ENCODE measurements at regions not wholly inside any gene's neighbourhood (a gene's known extent, or its start where the extent isn't known, plus 50 kb on each side); places are given as distances from the start of the nearest gene placed in this dataset.
A peak's percentile ranks its signal among the peaks of the same experiment; 100 is the strongest.
"Not testable (repeated sequence)": the region's sequence is repeated elsewhere in the genome, so short reads cannot be mapped to it uniquely, and the experiment has no call there.

DNA sequence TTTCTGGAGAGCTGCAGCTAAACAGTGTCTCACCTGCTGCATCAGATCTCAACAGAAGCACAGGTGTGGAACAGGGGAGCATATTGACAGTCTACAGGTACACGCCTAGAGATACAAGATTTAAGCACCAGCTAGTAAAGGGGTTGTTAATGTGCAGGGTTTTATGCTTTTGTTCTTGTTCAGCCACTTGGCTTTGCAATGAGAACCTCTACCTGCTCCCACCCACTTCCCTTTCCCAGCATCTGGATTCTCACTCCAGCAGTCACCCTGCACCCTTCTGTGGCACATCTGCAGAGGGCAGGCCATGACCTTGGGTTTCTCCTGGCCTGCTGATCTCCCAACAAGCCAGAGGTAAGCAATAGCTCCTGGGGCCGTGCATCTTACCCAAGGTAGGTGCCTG, 446.6 kb downstream of the BUD13 start:
- no peak for DNase-seq

DNA sequence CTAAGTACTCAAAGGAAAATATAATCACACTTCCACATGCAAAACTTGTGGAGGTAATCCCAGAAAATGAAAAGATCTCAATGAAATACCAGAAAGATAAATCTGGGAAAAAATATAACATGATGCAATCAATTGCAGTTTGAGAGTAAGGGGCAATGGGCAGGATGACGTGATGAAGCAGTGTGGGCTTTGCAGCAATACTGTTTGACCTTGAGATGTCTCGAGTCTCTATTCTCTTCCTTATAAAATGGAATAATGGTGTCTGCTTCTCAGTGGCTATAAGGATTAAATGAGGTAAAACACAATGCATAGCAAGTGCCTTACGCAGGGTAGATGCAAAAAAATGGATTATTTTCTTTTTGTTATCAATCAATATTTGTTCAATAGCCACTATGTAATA, 447.5 kb downstream of the BUD13 start:
- no peak for DNase-seq

DNA sequence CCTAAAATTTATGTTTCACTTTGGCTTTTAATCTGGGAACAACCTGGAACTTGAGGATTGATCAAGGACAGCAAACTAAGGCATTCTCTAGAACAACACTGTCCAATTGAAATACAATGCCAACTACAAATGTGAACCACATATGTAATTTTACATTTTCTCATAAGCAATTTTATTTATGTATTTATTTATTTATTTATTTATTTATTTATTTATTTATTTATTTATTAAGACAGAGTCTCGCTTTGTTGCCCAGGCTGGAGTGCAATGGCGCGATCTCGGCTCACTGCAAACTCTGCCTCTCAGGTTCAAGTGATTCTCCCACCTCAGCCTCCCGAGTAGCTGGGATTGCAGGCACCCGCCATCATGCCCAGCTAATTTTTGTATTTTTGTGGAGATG, 448.7 kb downstream of the BUD13 start:
- not testable (repeated sequence) for DNase-seq

DNA sequence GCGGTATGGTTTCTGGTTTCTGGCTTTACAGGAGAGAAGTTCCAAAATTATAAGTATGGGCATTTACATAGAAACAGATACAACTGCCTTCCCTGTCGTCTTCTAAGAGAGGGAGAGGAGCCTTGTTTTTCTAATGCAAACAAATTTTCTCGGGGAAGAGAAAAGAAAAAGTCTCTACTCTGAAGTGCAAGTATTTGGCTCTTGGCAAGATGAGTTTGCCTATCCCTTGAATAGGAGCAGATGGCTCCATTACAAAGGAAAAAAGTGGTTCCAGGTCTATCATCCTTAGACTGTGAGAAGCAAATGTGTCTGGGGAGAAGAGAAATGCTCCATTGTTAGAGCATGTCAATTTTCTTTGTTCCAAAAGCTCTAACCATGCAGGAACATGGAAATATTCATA, 455.6 kb downstream of the BUD13 start:
- DNase-seq: no peak

DNA sequence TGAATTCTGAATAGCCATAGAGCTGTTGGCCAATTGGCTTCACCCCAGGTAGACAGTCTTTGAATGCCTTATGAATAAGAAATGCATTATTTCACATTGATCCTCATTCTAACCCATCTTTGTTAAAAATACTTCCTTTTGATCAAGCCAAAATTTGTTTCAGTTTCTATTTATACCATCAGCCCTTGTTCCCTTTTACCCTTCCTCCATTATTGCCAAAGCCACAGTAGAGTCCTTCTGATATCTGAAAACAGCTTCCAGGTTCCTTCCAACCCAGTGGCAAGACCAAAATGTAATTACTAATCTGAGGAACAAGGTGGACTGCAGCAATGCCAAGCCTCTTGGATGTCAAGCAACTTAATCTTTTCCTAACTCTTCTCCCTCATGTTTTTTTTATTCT, 458.8 kb downstream of the BUD13 start:
- peak; percentile 40 for DNase-seq

DNA sequence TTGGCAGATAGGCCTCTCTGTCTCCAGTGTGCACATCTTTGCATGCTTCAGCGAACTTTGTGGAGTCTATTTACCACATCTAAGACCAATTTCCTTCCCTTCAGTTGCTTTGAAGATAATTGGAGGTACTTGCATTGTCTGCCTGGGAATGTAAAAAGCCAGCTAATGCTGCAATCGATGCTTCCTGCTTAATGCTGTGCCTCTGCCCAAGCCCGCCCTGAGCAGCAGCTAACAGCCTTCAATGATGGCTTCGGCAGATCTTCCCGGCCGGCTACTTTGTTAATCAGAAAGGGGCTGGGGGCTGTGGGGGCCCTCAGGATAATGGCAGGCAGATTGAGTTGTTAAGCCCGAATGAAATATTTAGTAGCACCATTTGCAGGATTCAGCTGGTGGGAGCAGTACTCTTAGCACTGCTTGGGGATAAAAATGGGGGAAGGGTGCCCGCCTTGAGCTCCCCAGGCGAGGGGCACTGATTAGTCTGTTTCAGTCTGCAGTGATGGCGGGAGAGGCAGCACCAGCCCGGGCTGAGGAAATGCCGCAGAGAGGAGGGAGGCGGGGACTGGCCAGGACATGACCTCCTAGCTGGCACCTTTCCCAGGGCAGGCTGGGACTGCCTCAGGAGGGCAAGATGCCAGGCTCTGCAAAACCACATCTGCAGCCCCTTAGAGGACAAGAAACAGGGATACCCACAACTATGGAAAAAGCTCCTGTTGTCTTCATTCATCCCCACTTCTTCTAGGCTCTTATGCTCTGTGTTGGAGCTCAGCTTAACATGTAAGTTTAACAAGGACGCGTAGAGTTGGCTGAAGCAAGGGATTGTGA, 460.0 kb downstream of the BUD13 start:
- peak; percentile 11 for DNase-seq

DNA sequence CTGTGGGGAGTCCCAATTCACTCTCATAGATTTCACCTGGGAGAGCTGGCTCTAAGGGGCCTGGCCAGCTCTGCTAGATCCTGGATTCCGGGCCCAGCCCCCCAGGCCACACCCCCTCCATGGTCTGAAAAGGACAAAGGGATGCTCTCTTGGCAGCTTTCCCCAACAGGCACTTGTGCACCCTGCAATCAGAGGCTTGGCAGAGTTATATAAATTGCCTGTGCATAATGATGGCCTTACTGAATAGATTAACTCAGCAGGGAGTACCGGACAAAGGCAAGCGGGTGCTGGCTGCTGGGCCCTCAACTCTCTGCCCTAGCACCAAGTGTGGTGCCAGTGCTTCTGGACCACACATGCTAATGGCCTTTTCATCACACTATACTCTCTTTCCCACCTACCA, 461.6 kb downstream of the BUD13 start:
- no peak for DNase-seq

DNA sequence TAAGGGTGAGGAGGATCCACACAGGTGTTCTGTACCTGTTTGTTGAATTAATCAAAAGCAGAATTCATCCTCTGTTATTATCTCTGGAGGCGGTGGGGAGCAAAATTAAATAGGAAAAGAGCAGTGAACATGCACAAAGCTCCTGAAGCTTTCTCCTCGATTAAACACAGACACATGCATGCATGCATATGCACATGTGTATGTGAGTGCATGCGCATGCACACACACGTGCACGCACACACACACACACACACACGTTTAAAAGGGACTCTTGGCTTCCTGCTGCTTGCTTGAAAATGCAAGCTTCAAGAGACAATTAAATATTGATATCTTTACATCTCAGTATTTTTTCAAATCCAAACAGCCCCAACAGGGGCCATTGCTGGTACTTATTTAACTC, 462.1 kb downstream of the BUD13 start:
- DNase-seq: no peak

DNA sequence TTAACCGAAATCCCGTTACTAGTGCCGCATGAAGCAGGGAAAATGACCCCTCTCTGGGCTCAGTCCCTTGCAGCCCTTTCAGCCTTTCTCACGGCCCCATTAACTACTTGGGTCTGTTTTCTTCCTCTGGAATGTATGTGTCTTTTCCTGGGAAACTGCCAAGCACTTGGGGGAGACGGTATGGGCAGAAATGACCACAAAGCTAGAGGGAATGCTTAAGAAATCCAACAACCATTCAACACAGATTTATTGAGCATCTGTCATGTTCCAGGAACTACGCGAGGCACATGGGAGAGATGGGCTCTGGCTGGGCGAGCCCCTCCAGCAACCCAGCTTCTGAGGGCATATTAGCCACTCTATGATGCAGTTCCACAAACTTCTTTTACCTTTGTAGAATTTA, 462.6 kb downstream of the BUD13 start:
- no peak for DNase-seq

DNA sequence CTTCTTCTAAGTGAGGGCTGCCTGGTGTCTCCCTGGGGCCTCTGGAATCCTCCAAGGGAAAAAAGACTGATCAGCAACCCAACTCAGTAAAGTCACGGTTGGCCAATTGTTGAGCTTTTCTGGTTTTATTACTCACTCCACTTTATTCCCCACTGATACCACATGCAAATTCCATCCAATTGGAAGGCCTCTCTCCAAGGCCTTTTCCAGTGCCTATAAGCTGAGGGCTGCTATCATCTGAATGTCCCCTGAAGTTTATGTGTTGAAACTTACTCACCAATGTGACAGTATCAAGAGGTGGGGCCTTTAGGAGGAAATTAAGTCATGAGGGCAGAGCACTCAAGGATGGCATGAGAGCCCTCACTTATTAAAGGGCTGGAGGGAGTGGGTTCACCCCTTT, 463.3 kb downstream of the BUD13 start:
- no peak for DNase-seq

DNA sequence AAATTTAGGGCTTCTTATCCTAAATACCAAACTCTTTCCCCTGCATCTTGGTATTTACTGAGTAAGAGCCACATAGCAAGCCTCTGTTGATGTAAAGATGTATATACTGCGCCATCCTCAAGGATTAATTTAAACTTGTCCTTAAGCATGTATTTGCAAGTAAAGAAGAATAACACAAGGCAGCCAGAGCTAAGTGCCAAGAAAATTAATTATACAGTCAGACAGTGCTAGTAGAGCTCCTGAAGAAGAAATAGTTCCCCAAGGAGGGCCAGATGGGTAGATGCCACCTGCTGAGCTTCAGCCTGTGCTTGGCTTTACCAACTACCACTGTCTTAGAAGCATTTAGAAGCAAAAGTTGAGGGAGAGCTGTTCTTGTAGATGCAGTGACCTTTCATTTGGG, 470.0 kb downstream of the BUD13 start:
- DNase-seq: no peak

DNA sequence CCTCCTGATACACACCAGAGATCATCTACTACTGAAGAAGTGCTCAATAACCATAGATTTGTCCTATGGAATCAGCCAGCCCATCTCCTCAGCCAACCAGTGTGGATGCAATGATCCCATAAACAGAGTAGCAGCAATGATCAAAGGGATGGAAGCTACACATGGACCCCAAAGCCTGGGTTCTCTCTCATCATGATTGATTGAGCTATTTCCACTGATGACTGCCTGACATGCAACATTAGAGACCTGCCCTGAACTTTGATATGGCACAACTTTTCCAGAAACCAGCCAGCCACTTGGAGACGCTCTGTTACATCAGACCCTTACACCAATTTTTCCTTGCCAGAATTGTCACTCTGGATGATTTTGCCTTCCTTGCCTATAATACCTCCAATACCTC, 471.6 kb downstream of the BUD13 start:
- no peak for DNase-seq

DNA sequence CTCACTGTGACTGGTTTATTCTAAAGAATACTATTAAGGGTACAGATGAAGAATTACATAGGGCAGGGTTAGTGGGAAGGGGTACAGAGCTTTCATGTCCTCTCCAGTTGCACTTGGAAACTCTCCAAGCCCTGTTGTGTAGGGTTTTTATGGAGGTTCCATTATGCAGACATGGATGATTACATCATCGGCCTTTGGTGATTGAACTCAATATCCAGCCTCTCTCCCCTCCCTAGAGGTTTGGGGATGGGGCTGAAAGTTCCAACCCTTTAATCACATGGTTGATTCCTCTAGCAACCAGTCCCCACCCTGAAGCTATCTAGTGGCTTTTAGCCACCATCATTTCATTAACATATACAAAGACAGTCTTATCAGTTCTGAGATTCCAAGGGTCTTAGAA, 472.6 kb downstream of the BUD13 start:
- no peak for DNase-seq

DNA sequence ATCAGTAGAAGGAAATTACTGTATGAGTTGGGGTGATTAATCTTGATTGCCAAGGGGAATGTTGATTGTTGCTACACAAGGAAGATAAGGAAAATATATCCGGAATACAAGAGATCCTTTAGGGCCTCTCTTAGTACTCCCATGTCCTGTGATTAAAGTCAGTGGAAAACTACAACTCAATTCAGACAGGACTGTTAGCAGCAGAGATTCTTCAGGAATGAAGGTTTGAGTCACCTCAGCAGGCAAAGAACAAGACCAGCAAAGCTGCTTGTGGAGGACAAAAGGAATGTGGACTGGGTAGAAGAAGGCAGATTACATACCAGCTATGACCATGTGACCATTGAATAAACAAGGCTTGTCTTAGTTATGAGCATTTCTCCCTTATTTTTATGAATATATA, 478.2 kb downstream of the BUD13 start:
- DNase-seq: no peak

DNA sequence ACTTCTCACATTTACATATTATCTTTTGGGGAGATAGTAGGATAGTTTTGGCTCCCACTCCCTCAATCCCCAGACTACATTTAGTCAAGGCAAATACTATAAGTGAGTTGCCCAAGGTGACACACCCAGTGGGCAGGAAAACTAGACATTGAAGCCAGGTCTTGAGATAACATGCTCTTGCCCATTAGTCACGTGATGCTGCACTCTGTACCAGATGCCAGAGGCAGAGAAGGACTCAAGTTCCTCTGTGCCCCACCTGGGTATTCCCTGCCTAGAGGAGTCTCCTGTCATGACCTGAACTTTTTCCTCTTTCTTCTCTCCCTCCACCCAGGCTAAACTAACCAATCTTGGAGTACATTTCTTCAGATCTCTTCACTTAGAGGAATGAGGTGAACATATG, 484.9 kb downstream of the BUD13 start:
- DNase-seq: no peak

DNA sequence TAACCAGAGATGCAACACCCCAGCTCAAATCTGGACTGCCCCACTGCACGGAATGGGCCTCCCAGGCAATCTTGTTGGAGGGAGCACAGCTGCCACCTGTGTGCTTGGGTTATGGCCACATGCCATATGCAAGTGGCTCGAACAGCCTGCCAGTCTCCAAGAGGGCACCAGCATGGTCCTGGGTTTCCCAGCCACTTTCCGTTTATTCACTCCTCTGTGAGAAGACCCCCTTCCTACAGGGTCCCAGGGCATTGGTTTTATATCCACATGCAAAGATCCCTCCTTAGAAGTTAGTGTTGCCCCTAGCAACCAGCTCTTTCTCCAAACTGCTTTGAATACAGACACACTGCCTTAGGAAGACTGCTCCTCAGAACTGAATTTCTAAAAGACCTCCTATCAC, 487.8 kb downstream of the BUD13 start:
- no peak for DNase-seq

DNA sequence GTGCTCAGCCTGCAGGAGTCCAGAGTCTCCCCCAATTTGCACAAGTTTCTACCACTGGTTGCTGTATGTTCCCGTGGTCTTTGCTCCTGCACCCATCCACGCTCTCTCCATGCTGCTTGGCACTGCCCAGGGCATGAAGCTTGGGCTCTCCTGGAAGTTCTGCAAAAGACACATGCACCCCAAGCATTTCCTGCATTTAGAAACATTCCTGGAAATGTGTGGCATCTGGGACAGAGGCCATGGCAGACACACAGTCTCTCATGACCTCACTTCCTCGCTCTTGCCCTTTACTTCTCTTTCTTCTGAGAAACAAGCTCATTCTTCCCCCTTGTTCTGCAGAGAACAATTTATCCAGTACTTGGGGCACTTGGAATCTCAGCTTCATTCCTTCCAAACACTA, 489.5 kb downstream of the BUD13 start:
- no peak for DNase-seq

DNA sequence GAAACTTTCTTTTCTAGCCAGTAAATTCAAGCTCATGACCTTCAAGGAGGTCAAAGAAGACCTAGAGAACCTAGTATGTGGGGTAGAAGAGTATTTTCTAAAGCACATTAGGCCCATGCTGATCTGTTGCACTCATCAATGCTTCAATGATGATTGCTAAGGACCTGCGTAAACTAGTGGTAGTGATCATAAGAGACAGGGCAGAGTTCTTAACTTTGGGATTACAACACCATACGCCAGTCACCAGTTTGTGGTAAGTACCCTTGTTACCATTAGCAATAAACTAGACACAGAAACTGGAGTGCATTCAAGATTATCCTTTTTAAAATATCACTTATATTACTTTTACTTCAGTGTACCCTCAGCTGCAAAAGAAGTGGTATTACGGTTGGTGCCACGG, 490.3 kb downstream of the BUD13 start:
- DNase-seq: no peak

DNA sequence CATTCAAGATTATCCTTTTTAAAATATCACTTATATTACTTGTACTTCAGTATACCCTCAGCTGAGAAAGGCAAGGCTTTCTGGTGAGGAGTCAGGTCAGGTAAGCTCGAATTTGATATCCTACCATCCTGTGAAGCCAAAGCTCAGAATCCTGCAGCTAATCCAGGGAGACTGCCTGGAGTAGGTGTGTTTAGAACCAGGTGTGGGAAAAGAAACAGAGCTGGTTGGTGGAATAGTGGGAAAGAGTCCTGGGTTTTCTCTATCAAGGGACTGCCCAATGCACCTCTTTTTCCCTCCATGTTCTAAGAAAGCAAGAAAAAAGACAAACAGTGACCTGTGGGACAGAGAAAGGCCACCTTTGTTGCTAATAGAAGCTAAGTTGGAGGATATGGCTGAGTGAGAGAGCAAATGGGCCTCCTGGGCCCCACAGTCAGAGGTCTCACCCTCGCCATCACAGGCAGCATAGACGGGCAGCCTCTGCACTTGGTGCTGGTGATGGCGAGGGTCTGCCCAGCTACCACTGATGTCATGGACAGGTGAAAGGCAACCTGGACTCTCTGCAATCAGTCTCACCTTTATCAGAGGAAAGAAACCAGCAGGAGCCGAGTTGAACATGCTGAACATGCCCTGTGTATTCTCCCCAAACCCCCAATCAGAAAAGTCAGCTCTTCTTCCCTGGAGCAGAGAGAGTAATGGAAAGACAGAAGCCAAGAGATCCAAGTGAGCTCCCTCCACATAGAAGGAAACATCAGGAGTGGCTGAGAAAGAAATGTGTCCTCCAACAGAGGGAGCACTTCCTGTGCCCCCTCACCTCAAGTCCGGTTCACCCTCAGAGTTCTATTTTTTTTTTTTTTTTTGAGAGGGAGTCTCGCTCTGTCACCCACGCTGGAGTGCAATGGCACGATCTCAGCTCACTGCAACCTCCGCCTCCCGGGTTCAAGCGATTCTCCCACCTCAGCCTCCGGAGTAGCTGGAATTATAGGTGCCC, 491.3 kb downstream of the BUD13 start:
- no peak for DNase-seq

DNA sequence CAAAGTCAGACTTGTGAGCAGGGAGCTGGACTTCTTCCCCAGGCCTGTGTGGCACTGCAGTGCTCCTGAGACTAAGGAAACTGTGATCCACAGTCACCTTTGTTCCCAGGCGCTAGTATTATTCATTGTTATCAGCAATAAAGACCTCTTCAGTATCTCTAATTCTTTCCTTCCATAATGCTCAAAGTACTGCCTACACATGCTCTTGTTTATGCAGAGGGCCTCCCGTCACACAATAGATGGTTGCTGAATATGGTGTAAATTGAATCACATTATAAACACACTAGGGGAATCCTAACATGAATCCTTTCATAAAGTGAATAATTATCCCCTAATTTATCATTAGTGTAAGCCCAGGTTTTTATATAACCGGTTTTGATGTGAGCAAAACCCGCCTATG, 493.3 kb downstream of the BUD13 start:
- no peak for DNase-seq

DNA sequence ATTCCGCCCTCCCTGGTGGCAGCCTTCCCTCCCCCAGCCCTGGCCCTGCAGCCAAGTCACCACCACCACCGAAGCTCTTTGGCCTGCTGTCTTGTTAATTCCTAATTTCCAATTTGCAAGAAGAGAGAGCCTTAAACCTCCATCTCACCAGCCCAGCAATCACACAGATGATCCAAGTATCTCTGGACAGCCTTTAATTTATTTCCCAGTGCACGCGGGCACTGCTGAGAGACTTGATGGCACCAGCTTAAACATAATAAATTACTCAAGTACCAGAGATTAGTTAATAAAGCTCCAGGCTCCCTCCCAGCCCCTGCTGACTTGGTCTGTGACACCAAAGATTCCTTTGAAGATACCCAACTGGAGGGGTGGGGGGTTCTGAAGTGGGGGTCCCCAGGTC, 494.7 kb downstream of the BUD13 start:
- DNase-seq: no peak

DNA sequence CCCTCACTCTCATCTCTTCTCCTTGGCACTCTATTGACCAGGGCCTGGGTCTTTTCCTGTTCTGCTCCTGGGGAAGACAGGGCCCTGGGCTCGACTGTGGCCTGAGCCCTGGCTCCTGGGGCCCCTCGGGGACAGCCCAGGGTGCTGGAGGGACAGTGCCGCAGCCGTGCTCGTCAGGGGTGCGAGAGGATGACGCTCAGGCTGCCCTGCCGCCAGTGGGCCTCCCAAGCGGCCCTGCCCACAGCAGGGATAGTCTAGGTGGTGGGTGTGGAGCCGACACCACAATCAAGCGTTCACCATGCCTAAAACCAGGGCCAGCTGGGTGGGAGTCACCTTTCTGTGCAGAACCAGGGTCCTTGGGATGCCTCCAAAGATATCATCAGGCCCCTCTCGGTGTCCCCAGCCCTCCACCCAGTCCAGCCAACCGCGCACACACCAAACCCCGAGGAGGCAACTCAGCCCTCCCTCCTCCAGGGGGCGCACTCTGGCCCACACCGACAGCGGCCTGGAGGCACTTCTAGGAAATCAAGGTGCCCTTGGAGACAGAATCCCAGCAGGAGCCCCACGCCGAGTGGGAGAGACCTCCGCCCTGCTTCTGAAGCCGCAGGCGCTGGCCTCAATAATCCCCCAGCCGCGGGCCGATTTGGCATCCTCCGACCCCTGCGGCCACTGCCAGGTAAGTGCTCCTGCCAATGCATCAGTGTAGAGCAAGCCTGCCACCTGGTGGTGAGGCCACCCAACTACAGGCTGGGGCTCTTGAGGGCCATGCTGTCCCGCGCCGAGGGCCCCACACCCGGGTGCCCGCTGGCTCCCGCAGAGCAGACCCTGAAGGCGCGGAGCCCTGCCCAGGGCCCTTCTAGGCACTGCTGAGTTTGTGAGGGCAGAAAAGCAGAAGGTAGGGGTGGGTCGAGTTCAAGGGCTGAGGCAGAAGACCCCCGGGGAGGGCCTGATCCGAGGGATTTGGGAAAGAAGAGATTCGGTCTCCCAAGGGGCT, 496.4 kb downstream of the BUD13 start:
- DNase-seq: peak; percentile 80

DNA sequence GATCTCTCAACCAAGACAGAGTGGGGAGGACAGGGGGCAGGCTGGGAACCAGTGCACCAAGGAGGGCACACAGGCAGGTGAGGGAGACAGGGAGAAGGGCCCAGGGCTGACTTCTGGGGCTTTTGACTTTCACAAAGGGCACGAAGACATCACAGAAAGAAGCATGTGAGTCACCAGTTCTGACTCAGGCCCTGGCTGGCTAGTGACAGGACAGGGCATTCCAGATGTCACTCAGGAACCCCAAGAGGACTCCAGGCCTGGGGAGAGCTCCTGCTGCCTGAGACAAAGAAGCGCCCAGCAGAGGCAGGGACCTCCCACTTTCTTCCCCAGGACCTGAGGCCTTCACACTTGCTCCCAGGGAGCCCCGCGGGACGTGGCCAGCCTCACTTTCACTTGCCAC, 497.2 kb downstream of the BUD13 start:
- DNase-seq: peak; percentile 35
